ENCODE measurements at regions not wholly inside any gene's neighbourhood (a gene's known extent, or its start where the extent isn't known, plus 50 kb on each side); places are given as distances from the start of the nearest gene placed in this dataset.

DNA sequence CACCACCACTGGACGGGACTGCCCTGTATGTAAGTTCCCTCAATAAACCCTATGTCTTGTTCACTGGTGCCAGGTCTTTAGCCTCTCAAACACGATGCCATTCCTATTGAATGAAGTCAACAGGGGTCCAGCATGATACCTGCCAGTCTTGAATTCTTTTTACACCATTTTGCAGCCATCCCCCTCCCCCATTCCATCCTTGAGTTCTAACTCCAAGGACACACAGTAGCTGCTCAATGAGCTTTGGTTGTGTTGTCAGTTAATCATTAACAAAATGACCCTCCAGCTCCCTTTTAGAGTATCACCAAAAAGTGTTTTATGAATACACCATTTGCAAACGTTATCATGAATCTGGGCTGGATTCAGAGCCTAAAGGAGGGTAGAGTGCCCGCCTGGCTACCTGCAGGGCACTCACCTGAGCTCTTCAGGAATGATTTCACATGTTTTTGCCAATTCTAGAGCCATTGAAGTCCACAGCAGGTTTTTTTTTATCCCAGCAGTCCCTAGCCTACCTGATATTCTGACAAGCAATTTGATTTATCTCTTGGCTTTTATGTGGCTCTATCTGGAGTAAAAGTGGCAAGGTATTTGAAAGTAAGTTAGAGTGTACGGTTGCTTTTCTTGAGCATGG, 271.8 kb downstream of the SMARCA2 start:
- H3K4me1 Mint-ChIP-seq: no peaks in the 10 kb centered on the region
- no peak overlapping the region for H3K27ac Mint-ChIP-seq
- intact Hi-C loops (cut with micrococcal nuclease): no loop called here
- H3K36me3 Mint-ChIP-seq (ENCODE audit: low read depth): no peaks in the 10 kb centered on the region
- H3K9me3 Mint-ChIP-seq: no peaks in the 10 kb centered on the region
- no peak overlapping the region for H3K4me3 Mint-ChIP-seq
- no peak for DNase-seq
- H3K27me3 Mint-ChIP-seq: peaks cover 2% of the 10 kb centered on the region

DNA sequence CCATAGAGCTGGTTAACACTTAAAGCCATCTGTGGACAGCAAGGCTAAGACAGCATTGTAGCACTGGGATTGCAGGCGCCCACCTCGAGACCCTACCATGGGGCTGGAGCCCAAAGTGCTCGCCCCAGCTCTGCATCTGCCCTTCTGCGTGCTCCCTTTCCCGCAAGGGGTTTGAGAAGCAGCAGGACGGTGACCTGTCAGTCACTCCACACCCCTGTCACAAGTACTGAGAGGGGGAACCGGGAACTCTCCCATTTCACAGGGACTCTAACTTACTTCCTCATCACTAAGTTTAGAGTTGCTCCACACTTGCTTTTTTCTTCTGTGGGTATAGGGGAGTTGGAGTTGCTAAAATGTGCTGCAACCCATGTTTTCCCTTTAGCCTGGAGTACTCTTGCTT, 273.2 kb downstream of the SMARCA2 start:
- H3K27ac Mint-ChIP-seq: no peak overlapping the region
- no peak for DNase-seq
- no peaks in the 10 kb centered on the region for H3K36me3 Mint-ChIP-seq (ENCODE audit: low read depth)
- H3K9me3 Mint-ChIP-seq: no peaks in the 10 kb centered on the region
- H3K4me3 Mint-ChIP-seq: no peak overlapping the region
- H3K27me3 Mint-ChIP-seq: peaks cover 2% of the 10 kb centered on the region
- intact Hi-C loops (cut with micrococcal nuclease): no loop called here
- no peaks in the 10 kb centered on the region for H3K4me1 Mint-ChIP-seq

DNA sequence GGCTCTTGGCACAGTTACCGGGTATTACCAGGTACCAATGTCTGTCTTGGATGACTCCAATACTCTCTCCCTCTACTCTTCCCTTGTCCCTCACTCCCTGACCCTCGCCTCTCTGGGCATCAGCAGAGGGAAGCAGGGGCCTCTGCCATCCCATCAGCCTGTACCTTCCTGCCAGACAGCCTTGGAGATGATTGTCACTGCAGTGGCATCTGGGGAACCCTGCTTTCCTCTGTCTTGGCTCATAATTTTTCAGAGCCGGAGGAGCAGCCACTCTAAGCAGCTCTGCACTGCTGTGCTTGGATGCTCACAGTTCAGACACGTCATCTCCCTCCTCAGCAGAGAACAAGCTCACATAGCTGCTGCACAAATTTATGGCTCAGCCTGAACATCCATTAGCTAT, 274.1 kb downstream of the SMARCA2 start:
- Mint-ChIP-seq H3K9me3 (no peaks in the 10 kb centered on the region), H3K27ac (no peak overlapping the region)

GRCh38 chr9:2290382-2290781, 275.2 kb downstream of the SMARCA2 start:
- H3K4me1 Mint-ChIP-seq: no peaks in the 10 kb centered on the region
- H3K36me3 Mint-ChIP-seq (ENCODE audit: low read depth): no peaks in the 10 kb centered on the region
- H3K4me3 Mint-ChIP-seq: no peak overlapping the region
- no peak for DNase-seq
- intact Hi-C loops (cut with micrococcal nuclease): no loop called here
- H3K27ac Mint-ChIP-seq: no peak overlapping the region
- peaks cover 2% of the 10 kb centered on the region for H3K27me3 Mint-ChIP-seq
- H3K9me3 Mint-ChIP-seq: no peaks in the 10 kb centered on the region

More for the DNA sequence above, 274.1 kb downstream of the SMARCA2 start:
- Mint-ChIP-seq H3K4me1 (no peaks in the 10 kb centered on the region), H3K36me3 (ENCODE audit: low read depth) (no peaks in the 10 kb centered on the region), H3K27me3 (peaks cover 2% of the 10 kb centered on the region), H3K4me3 (no peak overlapping the region)
- no peak for DNase-seq
- intact Hi-C loops (cut with micrococcal nuclease): no loop called here

GRCh38 chr9:2291980-2292704, 277.0 kb downstream of the SMARCA2 start:
- intact Hi-C loops (cut with micrococcal nuclease): no loop called here
- H3K27me3 Mint-ChIP-seq: no peaks in the 10 kb centered on the region
- H3K9me3 Mint-ChIP-seq: no peaks in the 10 kb centered on the region
- H3K4me1 Mint-ChIP-seq: no peaks in the 10 kb centered on the region
- H3K27ac Mint-ChIP-seq: no peak overlapping the region
- H3K36me3 Mint-ChIP-seq (ENCODE audit: low read depth): no peaks in the 10 kb centered on the region
- no peak for DNase-seq
- H3K4me3 Mint-ChIP-seq: no peak overlapping the region

DNA sequence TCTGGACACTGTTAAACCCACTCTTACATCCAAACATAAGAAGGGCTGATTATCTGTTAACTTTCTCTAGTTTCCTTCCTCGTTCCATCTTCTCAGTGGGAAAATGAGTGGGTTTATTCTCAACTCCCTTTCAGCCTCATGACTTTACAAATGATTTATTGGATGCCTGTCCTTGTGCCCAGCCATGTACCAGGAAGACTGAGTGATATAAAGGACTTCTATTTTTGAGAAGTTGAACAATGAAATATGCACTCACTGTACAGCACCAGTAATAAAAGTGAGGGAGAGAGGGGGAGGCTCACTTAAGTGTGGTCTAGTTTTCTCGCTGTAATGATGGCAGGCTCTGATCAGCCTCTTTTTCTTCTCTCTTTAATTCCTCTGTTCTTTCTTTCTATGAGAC, 277.6 kb downstream of the SMARCA2 start:
- no peak for DNase-seq
- Mint-ChIP-seq H3K4me3 (no peak overlapping the region), H3K4me1 (no peaks in the 10 kb centered on the region), H3K36me3 (ENCODE audit: low read depth) (no peaks in the 10 kb centered on the region), H3K27me3 (no peaks in the 10 kb centered on the region), H3K27ac (no peak overlapping the region), H3K9me3 (no peaks in the 10 kb centered on the region)
- intact Hi-C loops (cut with micrococcal nuclease): no loop called here

GRCh38 chr9:2297771-2298170, 282.6 kb downstream of the SMARCA2 start:
- Mint-ChIP-seq H3K9me3 (peaks cover 3% of the 10 kb centered on the region), H3K4me1 (no peaks in the 10 kb centered on the region), H3K27me3 (no peaks in the 10 kb centered on the region), H3K4me3 (no peak overlapping the region), H3K36me3 (ENCODE audit: low read depth) (no peaks in the 10 kb centered on the region), H3K27ac (no peak overlapping the region)
- DNase-seq: no peak
- intact Hi-C loops (cut with micrococcal nuclease): no loop called here

GRCh38 chr9:2298217-2298616, 283.1 kb downstream of the SMARCA2 start:
- Mint-ChIP-seq H3K27ac (no peak overlapping the region), H3K4me3 (no peak overlapping the region), H3K27me3 (no peaks in the 10 kb centered on the region), H3K9me3 (peaks cover 3% of the 10 kb centered on the region), H3K36me3 (ENCODE audit: low read depth) (no peaks in the 10 kb centered on the region), H3K4me1 (no peaks in the 10 kb centered on the region)
- intact Hi-C loops (cut with micrococcal nuclease): no loop called here
- DNase-seq: no peak

DNA sequence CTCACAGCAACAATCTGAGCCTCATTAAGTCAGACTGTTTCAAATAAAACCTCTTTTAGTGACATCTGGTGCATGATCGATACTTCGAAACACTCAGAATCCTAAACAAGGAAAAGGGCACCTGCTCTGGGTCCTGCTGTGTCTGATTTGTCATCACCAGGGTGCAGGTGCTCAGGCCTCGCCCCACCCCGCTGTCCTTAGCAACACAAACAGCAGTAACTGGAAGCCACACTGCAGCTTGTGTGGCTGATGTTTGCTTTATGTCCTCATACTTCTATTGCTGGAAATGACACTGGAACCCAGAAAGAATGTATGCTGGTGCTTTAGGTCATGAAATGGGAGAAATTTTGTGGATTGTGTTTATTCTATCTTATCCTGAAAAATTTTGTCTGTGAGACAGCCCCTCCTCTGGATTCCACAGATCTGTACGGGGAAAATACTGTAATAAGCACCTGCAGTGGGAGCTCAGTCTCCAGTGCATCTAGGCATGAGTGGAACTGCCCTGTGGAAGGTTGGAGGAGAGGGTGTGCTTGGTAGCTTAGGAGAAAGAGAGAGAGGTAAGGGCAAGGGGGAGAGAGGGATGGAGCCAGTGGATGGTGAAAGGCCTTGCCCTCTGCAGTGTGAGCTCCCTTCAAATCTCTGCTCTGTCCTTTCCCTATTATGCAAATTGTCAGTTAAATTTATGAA, 284.2 kb downstream of the SMARCA2 start:
- no peak for DNase-seq
- intact Hi-C loops (cut with micrococcal nuclease): no loop called here
- Mint-ChIP-seq H3K4me1 (no peaks in the 10 kb centered on the region), H3K36me3 (ENCODE audit: low read depth) (no peaks in the 10 kb centered on the region), H3K27ac (no peak overlapping the region), H3K27me3 (no peaks in the 10 kb centered on the region), H3K9me3 (peaks cover 3% of the 10 kb centered on the region), H3K4me3 (no peak overlapping the region)

- H3K27ac Mint-ChIP-seq: no peak overlapping the region
- H3K4me3 Mint-ChIP-seq: no peak overlapping the region
- intact Hi-C loops (cut with micrococcal nuclease): no loop called here
- H3K36me3 Mint-ChIP-seq (ENCODE audit: low read depth): no peaks in the 10 kb centered on the region
- H3K27me3 Mint-ChIP-seq: no peaks in the 10 kb centered on the region
- H3K4me1 Mint-ChIP-seq: no peaks in the 10 kb centered on the region
- H3K9me3 Mint-ChIP-seq: peaks cover 3% of the 10 kb centered on the region
- DNase-seq: no peak
Measured at GRCh38 chr9:2299843-2300205, 284.7 kb downstream of the SMARCA2 start.

GRCh38 chr9:2300325-2300724, 285.2 kb downstream of the SMARCA2 start:
- DNase-seq: no peak
- Mint-ChIP-seq H3K27ac (no peak overlapping the region), H3K27me3 (no peaks in the 10 kb centered on the region), H3K4me3 (no peak overlapping the region), H3K9me3 (peaks cover 3% of the 10 kb centered on the region), H3K36me3 (ENCODE audit: low read depth) (no peaks in the 10 kb centered on the region), H3K4me1 (no peaks in the 10 kb centered on the region)
- intact Hi-C loops (cut with micrococcal nuclease): no loop called here

GRCh38 chr9:2302606-2303005, 287.5 kb downstream of the SMARCA2 start:
- H3K27me3 Mint-ChIP-seq: no peaks in the 10 kb centered on the region
- no peaks in the 10 kb centered on the region for H3K4me1 Mint-ChIP-seq
- DNase-seq: no peak
- intact Hi-C loops (cut with micrococcal nuclease): no loop called here
- H3K36me3 Mint-ChIP-seq (ENCODE audit: low read depth): no peaks in the 10 kb centered on the region
- no peak overlapping the region for H3K27ac Mint-ChIP-seq
- peaks cover 3% of the 10 kb centered on the region for H3K9me3 Mint-ChIP-seq
- H3K4me3 Mint-ChIP-seq: no peak overlapping the region

DNA sequence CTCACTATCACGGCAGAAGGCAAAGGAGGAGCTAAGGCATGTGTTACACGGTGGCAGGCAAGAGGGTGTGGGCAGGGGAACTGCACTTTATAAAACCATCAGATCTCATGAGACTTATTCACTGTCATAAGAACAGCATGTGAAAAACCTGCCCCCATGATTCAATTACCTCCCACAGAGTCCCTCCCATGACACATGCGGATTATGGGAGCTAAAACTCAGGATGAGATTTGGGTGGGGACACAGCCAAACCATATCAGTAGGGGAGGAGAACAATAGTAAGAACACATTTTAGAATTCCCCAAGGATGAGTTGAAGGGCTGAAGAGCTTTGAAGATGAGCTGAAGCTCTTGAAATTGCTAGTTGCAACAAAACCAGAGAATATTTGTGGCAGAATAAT, 287.9 kb downstream of the SMARCA2 start:
- no peak overlapping the region for H3K4me3 Mint-ChIP-seq
- no peaks in the 10 kb centered on the region for H3K4me1 Mint-ChIP-seq
- intact Hi-C loops (cut with micrococcal nuclease): no loop called here
- no peaks in the 10 kb centered on the region for H3K27me3 Mint-ChIP-seq
- no peaks in the 10 kb centered on the region for H3K36me3 Mint-ChIP-seq (ENCODE audit: low read depth)
- no peak for DNase-seq
- peaks cover 3% of the 10 kb centered on the region for H3K9me3 Mint-ChIP-seq
- no peak overlapping the region for H3K27ac Mint-ChIP-seq

GRCh38 chr9:2307480-2307879, 292.3 kb downstream of the SMARCA2 start:
- DNase-seq: no peak
- Mint-ChIP-seq H3K4me1 (no peaks in the 10 kb centered on the region), H3K9me3 (no peaks in the 10 kb centered on the region), H3K4me3 (no peak overlapping the region), H3K36me3 (ENCODE audit: low read depth) (no peaks in the 10 kb centered on the region), H3K27ac (no peak overlapping the region), H3K27me3 (no peaks in the 10 kb centered on the region)
- intact Hi-C loops (cut with micrococcal nuclease): no loop called here
